Esophagus squamous epithelium (tissue), 5 donors: ENCODE measurements at regions not wholly inside any gene's neighbourhood (a gene's known extent, or its start where the extent isn't known, plus 50 kb on each side); places are given as distances from the start of the nearest gene placed in this dataset.
A peak's percentile ranks its signal among the peaks of the same experiment; 100 is the strongest.

Experiments used
- DNase-seq: peaks from one replicate; lab custom pipeline; 2025; lab: John Stamatoyannopoulos, UW
- H3K27ac ChIP-seq, 4 donors: fragments of 200-600 bp; sonication (generic); one replicate each; pipeline ENCODE4 v1.5.1; 2016 to 2019; ENCODE audit warnings: mild to moderate bottlenecking in 1 of 4
- H3K27me3 ChIP-seq, 4 donors: fragments of 200-600 bp; sonication (generic); 1 replicate in 3 of 4; 2 replicates in 1 of 4; pipeline versions ENCODE4 v1.5.1 to v1.6.0; 2017 to 2021; ENCODE audit warnings: antibody characterized with exemption in 1 of 4
- H3K36me3 ChIP-seq, 3 donors: fragments of 200-600 bp; sonication (generic); one replicate each; pipeline ENCODE4 v1.5.1; 2016 to 2019
- H3K4me1 ChIP-seq, 3 donors: fragments of 200-600 bp; sonication (generic); one replicate each; pipeline ENCODE4 v1.5.1; 2017 to 2019
- H3K4me3 ChIP-seq, 4 donors: fragments of 200-600 bp; sonication (generic); 1 replicate in 3 of 4; 2 replicates in 1 of 4; pipeline ENCODE4 v1.5.1; 2016 to 2019; ENCODE audit warnings: mild to moderate bottlenecking in 2 of 4, moderate library complexity in 1 of 4
- H3K9me3 ChIP-seq, 3 donors: fragments of 200-600 bp; sonication (generic); one replicate each; pipeline ENCODE4 v1.5.1; 2016 to 2019
- POLR2A ChIP-seq, 4 donors: fragments of 450-650 bp; IDR thresholded peaks; one replicate each; pipeline ENCODE4 v1.6.1; 2017; ENCODE audit warnings: antibody characterized with exemption in 4 of 4, mild to moderate bottlenecking in 4 of 4, moderate library complexity in 3 of 4
- WGBS, 2 donors: methylation state at CpG; one replicate each; pipeline ENCODE4 v1.1.5; 2018; 5-methylcytosine and 5-hydroxymethylcytosine counted together
- intact Hi-C: fragments of 100-400 bp; cut with DNase I; formaldehyde crosslinking; loops from one replicate; pipeline ENCODE4 v1.15.0; 2022
- TF ChIP-seq, protein P1 (sequence below), 6 experiments: fragments of 450-650 bp in 4 of 6; fragments of 200-600 bp in 2 of 6; sonication (generic) in 2 of 6; IDR thresholded peaks; one replicate each; pipeline ENCODE4 v1.5.1; 2016 to 2019; ENCODE audit warnings: antibody characterized with exemption in 6 of 6, mild to moderate bottlenecking in 4 of 6, moderate library complexity in 4 of 6
- donor health status: DM: yes; HTN: yes; CAD: no.

DNA sequence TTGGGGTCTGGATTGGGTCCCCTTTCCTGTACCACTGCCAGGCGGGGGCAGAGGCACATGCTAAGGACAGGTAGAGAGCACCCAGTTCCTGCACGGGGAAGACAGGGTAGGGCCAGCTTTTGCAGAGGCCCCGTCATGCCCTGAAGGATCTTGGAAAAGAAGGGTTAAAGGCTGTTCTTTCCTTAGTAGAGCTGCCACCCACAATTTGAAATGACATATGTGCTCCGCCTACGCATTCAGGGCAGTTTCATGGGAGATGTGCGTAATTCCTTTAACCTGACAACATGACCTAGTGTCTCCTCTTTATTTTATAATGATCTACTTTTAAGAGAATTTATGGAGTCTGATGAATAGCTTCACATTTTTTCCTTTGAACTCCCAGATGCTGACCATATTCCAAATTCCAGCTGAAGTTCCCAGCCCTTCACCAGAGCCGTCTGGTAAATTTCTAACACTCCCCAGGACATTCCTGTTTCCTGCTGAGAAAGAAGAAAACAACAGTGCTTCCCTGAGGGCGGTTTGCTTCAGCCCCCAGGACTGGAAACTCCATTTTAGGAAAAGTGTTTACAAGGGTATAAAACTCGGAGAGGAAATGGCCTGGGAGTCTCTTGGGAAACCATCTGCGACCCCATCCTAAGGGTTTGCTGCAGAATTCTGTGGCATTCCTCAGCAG is 58.9 kb upstream of the PLEKHG3 start:
- WGBS, 2 donors = 51 to 52% methylated on average over 7 to 10 of the region's 10 CpGs
- no peaks in the 10 kb centered on the region for H3K9me3 ChIP-seq
- intact Hi-C loops = no loop called here
- DNase-seq = no peak
- no peaks in the 10 kb centered on the region for H3K27me3 ChIP-seq
- peaks cover 0 to 18% (median 13%) of the 10 kb centered on the region in 3 donors for H3K4me1 ChIP-seq
- peak overlapping the region; percentile 9 to 82 (median 46) for H3K27ac ChIP-seq
- TF ChIP-seq POLR2A (IDR thresholded peaks at IDR 0.05) = no peak
- TF ChIP-seq, protein P1, sequence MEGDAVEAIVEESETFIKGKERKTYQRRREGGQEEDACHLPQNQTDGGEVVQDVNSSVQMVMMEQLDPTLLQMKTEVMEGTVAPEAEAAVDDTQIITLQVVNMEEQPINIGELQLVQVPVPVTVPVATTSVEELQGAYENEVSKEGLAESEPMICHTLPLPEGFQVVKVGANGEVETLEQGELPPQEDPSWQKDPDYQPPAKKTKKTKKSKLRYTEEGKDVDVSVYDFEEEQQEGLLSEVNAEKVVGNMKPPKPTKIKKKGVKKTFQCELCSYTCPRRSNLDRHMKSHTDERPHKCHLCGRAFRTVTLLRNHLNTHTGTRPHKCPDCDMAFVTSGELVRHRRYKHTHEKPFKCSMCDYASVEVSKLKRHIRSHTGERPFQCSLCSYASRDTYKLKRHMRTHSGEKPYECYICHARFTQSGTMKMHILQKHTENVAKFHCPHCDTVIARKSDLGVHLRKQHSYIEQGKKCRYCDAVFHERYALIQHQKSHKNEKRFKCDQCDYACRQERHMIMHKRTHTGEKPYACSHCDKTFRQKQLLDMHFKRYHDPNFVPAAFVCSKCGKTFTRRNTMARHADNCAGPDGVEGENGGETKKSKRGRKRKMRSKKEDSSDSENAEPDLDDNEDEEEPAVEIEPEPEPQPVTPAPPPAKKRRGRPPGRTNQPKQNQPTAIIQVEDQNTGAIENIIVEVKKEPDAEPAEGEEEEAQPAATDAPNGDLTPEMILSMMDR (IDR thresholded peaks at IDR 0.05) = no peak
- H3K4me3 ChIP-seq = no peak overlapping the region
- H3K36me3 ChIP-seq = no peaks in the 10 kb centered on the region

DNA sequence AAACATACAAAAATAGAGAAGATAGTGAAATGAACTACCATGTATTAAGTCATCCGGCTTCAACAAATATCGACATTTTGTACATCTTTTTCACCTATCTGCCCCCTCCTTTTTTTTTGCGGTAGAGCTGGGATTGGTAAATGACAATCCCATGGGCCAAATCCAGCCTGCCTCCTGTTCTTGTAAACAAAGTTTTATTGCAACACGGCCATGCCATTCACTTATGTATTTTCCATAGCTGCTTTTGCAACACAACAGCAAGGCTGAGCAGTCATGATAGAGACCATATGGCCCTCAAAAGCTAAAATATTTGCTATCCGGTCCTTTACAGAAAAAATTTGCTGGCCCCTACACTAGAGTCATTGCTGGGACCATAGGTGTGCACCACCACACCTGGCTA is 58.1 kb upstream of the PLEKHG3 start:
- H3K9me3 ChIP-seq = no peaks in the 10 kb centered on the region
- no peaks in the 10 kb centered on the region for H3K27me3 ChIP-seq
- H3K36me3 ChIP-seq = no peaks in the 10 kb centered on the region
- intact Hi-C loops = no loop called here
- H3K4me3 ChIP-seq = no peak overlapping the region
- TF ChIP-seq POLR2A (IDR thresholded peaks at IDR 0.05) = no peak
- TF ChIP-seq, protein P1 (IDR thresholded peaks at IDR 0.05) = no peak
- H3K27ac ChIP-seq = peak overlapping the region in 2 of 4 donors; percentile 37 to 59
- WGBS, 2 donors = 67 to 83% methylated on average over 5 of the region's 5 CpGs
- DNase-seq = no peak
- peaks cover 0 to 11% (median 9%) of the 10 kb centered on the region in 3 donors for H3K4me1 ChIP-seq

DNA sequence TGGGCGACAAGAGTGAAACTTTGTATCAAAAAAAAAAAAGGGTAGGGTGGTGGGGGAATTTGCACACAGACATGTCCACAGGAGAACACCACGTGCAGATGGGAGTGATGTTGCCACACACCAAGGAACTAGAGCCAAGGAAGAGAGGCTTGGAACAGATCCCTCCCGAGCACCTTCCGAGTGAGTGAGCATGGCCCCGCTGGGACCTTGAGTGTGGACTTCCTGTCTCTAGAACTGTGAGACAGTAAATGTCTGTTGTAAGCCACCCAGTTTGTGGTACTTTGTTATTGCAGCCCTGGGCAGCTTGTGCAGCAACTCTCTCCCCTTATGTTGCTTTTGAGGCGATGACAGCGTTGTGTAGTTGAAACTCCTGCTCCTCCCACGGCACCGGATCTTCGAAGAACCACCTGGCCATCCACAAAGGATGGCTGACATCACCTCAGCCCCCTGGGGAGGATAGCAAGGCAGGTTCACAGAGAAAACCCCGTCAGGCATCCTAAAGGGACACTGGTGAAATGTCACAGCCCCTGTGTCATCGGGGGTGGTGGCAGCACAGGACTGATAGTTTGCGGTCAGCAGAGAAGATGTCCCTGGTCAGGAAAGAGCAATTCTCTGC is 54.7 kb upstream of the PLEKHG3 start:
- Histone ChIP-seq H3K4me3 (no peak overlapping the region), H3K27ac (no peak overlapping the region), H3K9me3 (no peaks in the 10 kb centered on the region), H3K36me3 (no peaks in the 10 kb centered on the region), H3K27me3 (no peaks in the 10 kb centered on the region), H3K4me1 (peaks cover 3 to 19% (median 16%) of the 10 kb centered on the region in 3 donors)
- intact Hi-C loops = no loop called here
- 53 to 82% methylated on average over 5 to 10 of the region's 13 CpGs for WGBS, 2 donors
- no peak for DNase-seq
- TF ChIP-seq, protein P1 (IDR thresholded peaks at IDR 0.05) = no peak
- TF ChIP-seq POLR2A (IDR thresholded peaks at IDR 0.05) = no peak

DNA sequence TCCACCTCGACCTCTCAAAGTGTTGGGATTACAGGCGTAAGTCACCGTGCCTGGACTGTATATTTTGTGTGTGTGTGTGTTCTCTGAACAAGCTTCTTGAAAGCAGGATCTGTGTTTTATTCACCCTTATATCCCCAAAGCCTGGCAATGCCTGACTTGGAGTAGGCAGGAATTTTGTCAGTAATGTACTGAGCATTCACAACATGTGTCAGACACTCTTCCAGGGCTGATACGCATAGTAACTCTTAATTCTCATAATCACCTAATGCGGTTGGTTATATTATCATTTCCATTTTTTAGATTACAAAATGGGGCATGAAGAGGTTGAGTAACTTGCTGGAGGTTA is 50.4 kb upstream of the PLEKHG3 start:
- H3K4me3 ChIP-seq = no peak overlapping the region
- H3K36me3 ChIP-seq = no peaks in the 10 kb centered on the region
- DNase-seq = no peak
- TF ChIP-seq POLR2A (IDR thresholded peaks at IDR 0.05) = no peak
- TF ChIP-seq, protein P1 (IDR thresholded peaks at IDR 0.05) = no peak
- peak overlapping the region in 3 of 4 donors; percentile 32 to 62 (median 34) for H3K27ac ChIP-seq
- WGBS, 2 donors = 70 to 76% methylated on average over 5 of the region's 5 CpGs
- intact Hi-C loops = no loop called here
- no peaks in the 10 kb centered on the region for H3K9me3 ChIP-seq
- H3K4me1 ChIP-seq = peaks cover 7 to 30% (median 19%) of the 10 kb centered on the region in 3 donors
- no peaks in the 10 kb centered on the region for H3K27me3 ChIP-seq

DNA sequence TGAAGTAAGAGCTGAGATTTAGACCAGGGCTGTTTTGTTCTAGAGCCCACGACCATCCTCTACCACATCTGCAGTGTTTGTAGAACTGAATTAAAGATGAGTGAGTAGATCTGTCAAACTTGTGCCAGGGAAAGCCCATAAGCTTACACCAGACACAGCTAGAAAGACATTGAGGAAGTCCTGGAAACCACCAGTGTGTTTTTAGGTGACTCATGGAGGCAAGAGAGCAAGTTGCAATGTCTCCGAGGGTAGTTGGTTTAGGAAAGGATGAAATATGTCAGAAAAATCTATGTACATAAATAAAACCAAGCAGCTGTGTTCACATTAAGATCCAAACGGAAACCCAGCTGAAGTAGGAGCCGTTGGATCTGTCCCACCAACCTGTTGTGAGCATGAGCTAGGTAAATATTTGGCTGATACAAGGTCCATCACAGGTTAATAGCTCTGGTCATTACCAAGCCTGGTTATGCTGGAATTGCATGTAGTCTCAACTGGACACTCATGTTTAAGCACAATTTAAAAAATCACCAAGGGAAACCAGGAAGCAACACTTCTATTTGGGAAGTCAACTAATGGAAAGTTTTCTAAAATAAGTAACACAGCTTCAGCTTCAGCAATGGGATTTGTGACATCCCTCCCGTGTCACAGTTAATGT is 49.9 kb upstream of the PLEKHG3 start:
- Histone ChIP-seq H3K4me3 (no peak overlapping the region), H3K27ac (peak overlapping the region in 3 of 4 donors; percentile 32 to 62 (median 34)), H3K36me3 (no peaks in the 10 kb centered on the region), H3K9me3 (no peaks in the 10 kb centered on the region), H3K4me1 (peaks cover 7 to 30% (median 19%) of the 10 kb centered on the region in 3 donors), H3K27me3 (no peaks in the 10 kb centered on the region)
- intact Hi-C loops = no loop called here
- TF ChIP-seq, protein P1 (IDR thresholded peaks at IDR 0.05) = no peak
- no peak for TF ChIP-seq POLR2A (IDR thresholded peaks at IDR 0.05)
- WGBS, 2 donors = 10 to 12% methylated on average over 5 of the region's 5 CpGs
- DNase-seq = no peak
